ENCODE measurements at regions not wholly inside any gene's neighbourhood (a gene's known extent, or its start where the extent isn't known, plus 50 kb on each side); places are given as distances from the start of the nearest gene placed in this dataset.
"Not testable (repeated sequence)": the region's sequence is repeated elsewhere in the genome, so short reads cannot be mapped to it uniquely, and the experiment has no call there.

DNA sequence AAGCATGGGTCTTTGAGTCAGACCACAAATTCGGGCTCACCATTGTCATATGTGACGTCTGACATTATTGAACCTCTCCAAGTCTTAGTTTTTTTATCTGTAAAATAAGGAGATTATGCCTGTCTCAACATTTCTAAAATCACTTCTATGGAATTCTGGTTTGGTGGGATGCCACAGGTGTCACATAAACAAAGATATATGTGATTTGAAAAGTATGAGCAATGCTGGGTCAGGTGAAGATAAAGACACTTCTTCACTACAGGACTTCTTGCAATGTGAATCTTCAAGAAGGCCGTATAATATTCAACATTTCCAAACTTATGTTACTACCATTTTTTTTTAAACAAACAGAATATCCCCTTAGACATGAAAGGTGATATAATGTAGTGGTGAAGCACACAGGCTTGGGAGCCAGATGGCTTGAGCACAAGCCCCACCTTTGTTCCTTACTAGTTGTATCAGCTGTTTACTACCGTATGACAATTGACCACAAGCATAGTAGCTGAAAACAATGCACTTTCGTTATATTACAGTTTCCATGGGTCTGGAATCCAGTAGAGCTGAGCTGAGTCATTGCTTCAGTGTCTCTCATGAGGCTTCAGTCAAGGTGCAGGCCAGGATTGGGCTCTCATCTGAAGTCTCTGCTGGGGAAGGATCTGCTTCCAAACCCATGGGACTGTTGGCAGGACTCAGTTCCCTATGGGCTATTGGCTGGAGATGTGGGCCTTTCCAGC is 87.7 kb downstream of the UTP18 start:
- DNase-seq = no peak

- DNase-seq = no peak
Measured at GRCh38 chr17:51351080-51351479, 90.7 kb downstream of the UTP18 start.

DNA sequence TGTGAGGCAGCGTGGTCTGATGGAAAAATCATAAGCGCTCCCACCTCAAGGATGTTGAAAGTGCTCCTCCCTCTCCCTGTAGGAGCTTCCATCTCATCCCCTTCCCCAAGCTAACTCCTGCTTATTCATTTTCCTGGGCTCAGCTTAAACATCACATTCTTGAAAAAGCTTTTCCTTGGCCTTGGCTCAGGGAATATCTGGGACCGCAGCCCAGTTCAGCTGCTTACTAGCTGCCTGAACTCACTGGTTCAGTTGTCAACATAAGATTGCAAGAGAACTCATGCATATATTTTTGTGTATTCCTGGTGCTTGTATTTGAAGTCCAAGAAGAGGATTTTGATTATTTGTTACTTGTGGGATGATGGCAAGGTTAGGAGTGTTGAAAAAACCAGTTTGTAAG is 91.5 kb downstream of the UTP18 start:
- DNase-seq = no peak

DNA sequence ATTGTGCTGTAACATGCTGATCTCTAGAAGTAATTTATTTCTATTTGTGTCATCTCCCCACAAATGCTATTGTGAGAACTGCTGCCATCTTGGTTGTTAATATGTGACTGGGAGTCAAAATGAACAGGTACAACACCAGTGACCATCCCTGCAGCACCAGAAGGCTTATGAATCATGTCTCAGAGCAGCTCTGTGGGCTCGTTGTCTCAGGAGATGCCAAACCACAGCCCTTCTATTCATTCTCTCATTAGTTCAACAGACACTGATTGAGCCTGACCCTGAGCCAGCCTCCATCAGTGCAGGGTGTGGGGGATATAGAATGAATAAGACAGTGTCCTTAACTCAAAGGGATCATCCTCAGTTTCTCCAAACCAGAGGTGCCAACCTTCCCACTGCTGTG is 92.5 kb downstream of the UTP18 start:
- no peak for DNase-seq

DNA sequence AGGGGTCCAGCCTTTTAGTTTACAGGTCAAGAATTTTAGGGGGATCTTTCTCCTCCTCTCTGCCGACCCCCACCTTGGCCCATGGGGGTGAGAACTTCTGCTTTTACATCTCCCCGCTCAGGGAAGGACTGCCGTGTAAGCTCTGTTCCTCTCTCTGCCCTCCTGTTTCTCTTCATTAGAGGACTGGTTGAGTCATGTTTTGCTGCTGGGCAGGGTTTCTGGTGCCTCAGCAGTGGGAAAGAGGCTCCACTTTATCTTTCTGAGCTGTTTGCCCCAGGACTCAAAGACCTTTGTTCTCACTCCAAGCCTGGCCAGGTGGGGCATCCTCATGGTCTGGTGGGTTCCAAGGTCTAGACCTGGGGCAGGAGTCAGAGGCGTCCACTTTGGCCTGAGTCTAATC is 93.0 kb downstream of the UTP18 start:
- DNase-seq = no peak

DNA sequence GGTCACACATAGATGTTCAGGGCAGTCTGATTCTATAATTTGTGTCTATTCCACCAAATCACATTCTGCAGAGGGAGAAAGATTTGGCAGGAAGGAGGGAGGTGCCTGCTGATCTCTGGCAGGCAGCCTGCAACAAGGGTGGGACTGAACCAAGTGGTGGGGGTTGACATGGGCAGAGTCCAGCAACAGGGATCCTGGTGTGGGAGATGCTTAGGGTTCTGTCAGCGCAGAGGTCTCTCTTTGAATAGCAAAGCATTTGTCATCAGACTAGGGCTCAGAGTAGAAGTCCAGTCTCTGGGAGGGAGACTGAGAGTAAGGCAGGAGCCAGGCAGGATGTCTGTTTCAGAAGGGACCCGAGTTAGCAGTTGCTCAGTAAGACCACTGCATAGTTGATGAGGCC is 94.6 kb downstream of the UTP18 start:
- DNase-seq = no peak

- DNase-seq = no peak
Measured at GRCh38 chr17:51355441-51356410, 95.4 kb downstream of the UTP18 start.

DNA sequence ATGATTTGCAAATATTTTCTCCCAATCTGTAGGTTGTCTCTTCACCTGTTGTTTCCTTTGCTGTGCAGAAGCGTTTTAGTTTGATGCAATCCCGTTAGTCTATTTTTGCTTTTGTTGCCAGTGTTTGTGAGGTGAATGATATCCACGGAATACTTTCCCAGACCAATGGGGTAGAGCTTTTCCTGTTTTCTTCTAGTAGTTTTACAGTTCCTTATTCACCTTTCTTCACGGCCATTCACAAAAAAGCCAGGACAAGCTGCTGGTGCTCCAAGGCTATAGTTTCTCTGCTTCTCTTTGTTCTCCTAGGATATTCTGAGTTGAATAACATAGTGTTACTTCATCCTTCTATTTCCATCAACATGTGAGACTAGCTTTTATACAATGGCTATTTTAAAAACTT is 98.7 kb downstream of the UTP18 start:
- DNase-seq = no peak

GRCh38 chr17:51362811-51363585 is 102.7 kb downstream of the UTP18 start:
- no peak for DNase-seq

DNA sequence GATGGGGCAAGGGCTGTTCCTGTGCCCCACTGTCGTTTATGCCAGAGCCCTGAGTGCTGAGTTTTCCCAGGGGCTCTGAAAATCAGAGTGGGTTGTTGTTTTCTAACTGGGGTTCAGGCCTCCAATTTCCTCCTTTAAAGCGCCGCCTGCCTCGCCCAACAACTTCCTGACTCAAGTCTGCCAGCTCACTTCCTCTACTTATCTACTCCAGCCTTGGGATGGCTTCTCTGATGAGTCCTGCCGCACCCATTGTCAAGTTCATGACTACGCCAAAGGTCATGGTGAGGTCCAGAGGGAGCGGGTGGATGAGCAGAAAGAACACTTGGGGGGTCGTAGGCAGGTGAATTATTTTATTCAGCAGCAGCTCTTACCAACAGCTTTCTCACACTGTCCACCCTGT is 104.7 kb downstream of the UTP18 start:
- peak in 1 of 2 donors; percentile 39 for DNase-seq

GRCh38 chr17:51366866-51367265 is 106.5 kb downstream of the UTP18 start:
- DNase-seq = no peak

GRCh38 chr17:51367836-51368235 is 107.5 kb downstream of the UTP18 start:
- not testable (repeated sequence) for DNase-seq

- peak; percentile 33 to 72 for DNase-seq
Measured at GRCh38 chr17:51371732-51372151, 111.4 kb downstream of the UTP18 start.

GRCh38 chr17:51372345-51373004 is 112.1 kb downstream of the UTP18 start:
- DNase-seq = peak; percentile 76 to 80

- no peak for DNase-seq
Measured at GRCh38 chr17:51373489-51374152, 113.3 kb downstream of the UTP18 start.

GRCh38 chr17:51374209-51374608 is 113.9 kb downstream of the UTP18 start:
- peak; percentile 31 to 37 for DNase-seq

DNA sequence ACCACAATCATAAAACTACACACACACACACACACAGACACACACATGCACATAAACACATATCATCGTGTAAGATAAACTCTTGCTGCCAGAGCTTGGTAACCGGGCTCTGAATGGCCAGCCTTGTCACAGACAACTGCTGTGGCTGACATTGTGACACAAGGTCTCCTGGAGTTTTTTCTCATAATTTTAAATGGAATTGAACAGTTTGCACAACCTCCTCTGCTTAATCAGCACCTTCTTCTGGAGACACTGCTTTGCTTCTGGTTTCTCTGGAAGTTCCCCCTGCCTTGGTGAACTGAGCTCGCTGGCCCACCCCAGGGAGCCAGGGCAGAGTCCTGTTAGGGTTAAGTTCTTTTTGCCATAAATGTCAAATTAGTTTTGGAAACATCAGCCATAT is 115.4 kb downstream of the UTP18 start:
- peak; percentile 59 to 67 for DNase-seq

- DNase-seq = no peak
Measured at GRCh38 chr17:51376739-51377138, 116.4 kb downstream of the UTP18 start.

GRCh38 chr17:51381262-51381661 is 120.9 kb downstream of the UTP18 start:
- DNase-seq = no peak

- no peak for DNase-seq
Measured at GRCh38 chr17:51385208-51385607, 124.9 kb downstream of the UTP18 start.

GRCh38 chr17:51387582-51387981 is 127.2 kb downstream of the UTP18 start:
- no peak for DNase-seq

DNA sequence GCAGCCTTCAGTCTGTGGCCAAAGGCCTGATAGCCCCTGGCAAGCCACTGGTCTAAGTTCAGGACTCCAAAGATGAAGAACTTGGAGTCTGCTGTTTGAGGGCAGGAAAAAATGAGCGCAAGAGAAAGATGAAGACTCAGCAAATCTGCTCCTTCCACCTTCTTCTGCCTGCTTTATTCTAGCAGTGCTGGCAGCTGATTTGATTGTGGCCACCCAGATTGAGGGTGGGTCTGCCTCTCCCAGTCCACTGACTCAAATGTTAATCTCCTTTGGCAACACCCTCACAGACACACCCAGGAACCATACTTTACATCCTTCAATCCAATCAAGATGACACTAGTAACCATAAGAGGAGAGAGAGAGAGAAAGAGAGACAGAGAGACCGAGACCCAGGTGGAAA is 127.6 kb downstream of the UTP18 start:
- no peak for DNase-seq

All from inflammatory macrophage treated with lipopolysaccharide for 1 hour (primary cell).